ENCODE measurements at regions not wholly inside any gene's neighbourhood (a gene's known extent, or its start where the extent isn't known, plus 50 kb on each side); places are given as distances from the start of the nearest gene placed in this dataset.
"Not testable (repeated sequence)": the region's sequence is repeated elsewhere in the genome, so short reads cannot be mapped to it uniquely, and the experiment has no call there.

DNA sequence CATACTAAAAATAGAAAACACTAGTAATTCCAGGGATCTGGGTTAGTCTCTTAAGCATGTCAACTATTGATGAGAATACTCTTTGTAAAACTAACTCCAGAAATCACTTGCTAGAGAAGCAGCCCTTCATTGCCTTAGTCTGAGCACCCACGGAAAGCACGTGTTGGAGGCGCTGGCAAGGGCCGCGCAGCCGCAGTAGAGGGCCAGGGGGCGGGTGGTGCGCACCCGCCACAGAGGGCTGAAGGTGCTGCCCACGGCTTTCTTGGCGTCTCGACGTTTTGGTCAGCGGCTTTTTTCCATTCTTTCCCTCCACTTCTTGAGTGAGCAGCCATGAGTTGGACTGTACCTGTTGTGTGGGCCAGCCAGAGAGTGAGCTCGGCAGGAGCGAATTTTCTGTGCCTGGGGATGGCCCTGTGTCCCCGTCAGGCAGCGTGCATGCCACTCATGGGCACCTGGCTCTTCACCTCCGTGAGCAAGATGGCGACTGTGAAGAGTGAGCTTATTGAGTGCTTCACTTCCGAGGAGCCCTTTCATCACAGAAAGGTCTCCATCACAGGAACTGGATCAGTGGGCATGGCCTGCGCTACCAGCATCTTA, 68.4 kb upstream of the PPM1H start:
- Histone ChIP-seq H3K4me1 (ENCODE audit: control insufficient read depth in 5 of 5, insufficient read depth in 5 of 5, low read length in 5 of 5) (no peaks in the 10 kb centered on the region), H3K9ac (ENCODE audit: insufficient read depth in 1 of 2, low read length in 2 of 2) (no peak overlapping the region), H3K4me3 (no peak overlapping the region), H3K27ac (ENCODE audit: low read depth in 1 of 2, low read length in 1 of 2) (no peak overlapping the region), H3K36me3 (ENCODE audit: control insufficient read depth in 4 of 4, insufficient read depth in 4 of 4, low read length in 4 of 4) (no peaks in the 10 kb centered on the region), H3K27me3 (ENCODE audit: control insufficient read depth in 3 of 3, insufficient read depth in 3 of 3, low read length in 2 of 3) (no peaks in the 10 kb centered on the region), H3K9me3 (ENCODE audit: control insufficient read depth in 4 of 4, insufficient read depth in 3 of 4, low read length in 3 of 4) (peaks cover 0 to 4% (median 0%) of the 10 kb centered on the region in 4 donors)
- DNase-seq (no peak), ATAC-seq (ENCODE audit: insufficient read depth, low FRiP score) (no peak)
- 95 to 97% methylated on average over 20 to 22 of the region's 22 CpGs for WGBS, 2 donors
- TF ChIP-seq, protein P1, sequence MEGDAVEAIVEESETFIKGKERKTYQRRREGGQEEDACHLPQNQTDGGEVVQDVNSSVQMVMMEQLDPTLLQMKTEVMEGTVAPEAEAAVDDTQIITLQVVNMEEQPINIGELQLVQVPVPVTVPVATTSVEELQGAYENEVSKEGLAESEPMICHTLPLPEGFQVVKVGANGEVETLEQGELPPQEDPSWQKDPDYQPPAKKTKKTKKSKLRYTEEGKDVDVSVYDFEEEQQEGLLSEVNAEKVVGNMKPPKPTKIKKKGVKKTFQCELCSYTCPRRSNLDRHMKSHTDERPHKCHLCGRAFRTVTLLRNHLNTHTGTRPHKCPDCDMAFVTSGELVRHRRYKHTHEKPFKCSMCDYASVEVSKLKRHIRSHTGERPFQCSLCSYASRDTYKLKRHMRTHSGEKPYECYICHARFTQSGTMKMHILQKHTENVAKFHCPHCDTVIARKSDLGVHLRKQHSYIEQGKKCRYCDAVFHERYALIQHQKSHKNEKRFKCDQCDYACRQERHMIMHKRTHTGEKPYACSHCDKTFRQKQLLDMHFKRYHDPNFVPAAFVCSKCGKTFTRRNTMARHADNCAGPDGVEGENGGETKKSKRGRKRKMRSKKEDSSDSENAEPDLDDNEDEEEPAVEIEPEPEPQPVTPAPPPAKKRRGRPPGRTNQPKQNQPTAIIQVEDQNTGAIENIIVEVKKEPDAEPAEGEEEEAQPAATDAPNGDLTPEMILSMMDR (IDR thresholded peaks at IDR 0.05; ENCODE audit: control extremely low read depth, extremely low read depth), result no peak

DNA sequence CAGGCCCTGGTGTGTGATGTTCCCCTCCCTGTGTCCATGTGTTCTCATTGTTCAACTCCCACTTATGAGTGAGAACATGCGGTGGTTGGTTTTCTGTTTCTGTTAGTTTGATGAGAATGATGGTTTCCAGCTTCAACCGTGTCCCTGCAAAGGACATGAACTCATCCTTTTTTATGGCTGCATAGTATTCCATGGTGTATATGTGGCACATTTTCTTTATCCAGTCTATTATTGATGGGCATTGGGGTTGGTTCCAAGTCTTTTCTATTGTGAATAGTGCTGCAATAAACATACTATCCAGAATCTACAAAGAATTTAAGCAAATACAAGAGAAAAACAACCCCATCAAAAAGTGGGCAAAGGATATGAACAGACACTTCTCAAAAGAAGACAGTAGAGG, 67.1 kb upstream of the PPM1H start:
- ATAC-seq (ENCODE audit: insufficient read depth, low FRiP score); H3K9me3 ChIP-seq (ENCODE audit: control insufficient read depth in 4 of 4, insufficient read depth in 3 of 4, low read length in 3 of 4); H3K4me1 ChIP-seq (ENCODE audit: control insufficient read depth in 5 of 5, insufficient read depth in 5 of 5, low read length in 5 of 5); H3K27ac ChIP-seq (ENCODE audit: low read depth in 1 of 2, low read length in 1 of 2); H3K36me3 ChIP-seq (ENCODE audit: control insufficient read depth in 4 of 4, insufficient read depth in 4 of 4, low read length in 4 of 4); H3K27me3 ChIP-seq (ENCODE audit: control insufficient read depth in 3 of 3, insufficient read depth in 3 of 3, low read length in 2 of 3); H3K9ac ChIP-seq (ENCODE audit: insufficient read depth in 1 of 2, low read length in 2 of 2); H3K4me3 ChIP-seq; DNase-seq: not testable (repeated sequence)
- 47 to 50% methylated on average over 2 of the region's 2 CpGs for WGBS, 2 donors

DNA sequence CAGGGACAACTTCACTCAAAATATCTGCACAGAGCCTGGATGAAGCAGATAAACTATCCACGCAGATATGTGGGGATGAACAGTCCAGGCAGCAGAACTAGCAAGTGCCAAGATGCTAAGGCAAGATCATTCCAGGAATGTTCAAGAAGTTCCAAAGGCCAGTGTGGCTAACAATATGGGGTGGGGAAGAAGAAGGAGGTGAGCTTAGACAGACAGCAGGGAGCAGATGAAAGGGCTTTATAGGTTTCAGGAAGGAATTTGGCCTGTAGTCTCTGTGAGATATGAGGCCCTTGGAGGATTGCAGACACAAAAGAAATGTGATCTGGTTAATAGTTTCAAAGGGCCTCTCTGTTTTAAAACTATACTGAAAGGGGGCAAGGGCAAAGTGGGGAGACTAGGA, 63.5 kb upstream of the PPM1H start:
- H3K36me3 ChIP-seq (ENCODE audit: control insufficient read depth in 4 of 4, insufficient read depth in 4 of 4, low read length in 4 of 4), result no peaks in the 10 kb centered on the region
- no peaks in the 10 kb centered on the region for H3K27me3 ChIP-seq (ENCODE audit: control insufficient read depth in 3 of 3, insufficient read depth in 3 of 3, low read length in 2 of 3)
- H3K27ac ChIP-seq (ENCODE audit: low read depth in 1 of 2, low read length in 1 of 2), result no peak overlapping the region
- H3K4me1 ChIP-seq (ENCODE audit: control insufficient read depth in 5 of 5, insufficient read depth in 5 of 5, low read length in 5 of 5), result no peaks in the 10 kb centered on the region
- H3K4me3 ChIP-seq, result no peak overlapping the region
- no peak overlapping the region for H3K9ac ChIP-seq (ENCODE audit: insufficient read depth in 1 of 2, low read length in 2 of 2)
- H3K9me3 ChIP-seq (ENCODE audit: control insufficient read depth in 4 of 4, insufficient read depth in 3 of 4, low read length in 3 of 4), result peaks cover 0 to 4% (median 0%) of the 10 kb centered on the region in 4 donors
- TF ChIP-seq, protein P1 (IDR thresholded peaks at IDR 0.05; ENCODE audit: control extremely low read depth, extremely low read depth), result no peak
- WGBS, 2 donors, result 94 to 100% methylated on average over 1 of the region's 1 CpG
- DNase-seq, result no peak
- ATAC-seq (ENCODE audit: insufficient read depth, low FRiP score), result no peak

DNA sequence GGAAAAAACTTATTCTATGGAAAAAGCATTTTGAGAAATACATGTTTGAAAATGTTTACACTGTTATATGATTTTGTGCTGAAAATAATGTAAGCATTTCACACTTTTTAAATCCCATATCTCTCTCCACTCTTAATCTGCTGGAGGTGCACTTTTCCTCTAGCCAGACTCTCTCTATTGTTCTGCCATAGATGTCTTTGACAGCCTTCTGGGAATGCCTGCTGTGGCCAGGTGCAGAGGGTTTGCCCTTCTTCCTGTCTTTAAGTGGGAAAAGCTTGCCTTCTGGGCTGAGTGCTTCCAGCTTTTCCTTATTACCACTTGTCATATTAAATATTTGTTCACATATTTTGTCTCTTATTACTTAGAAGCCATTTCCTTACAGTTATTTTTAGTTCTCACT, 60.1 kb upstream of the PPM1H start:
- H3K4me3 ChIP-seq, result no peak overlapping the region

More for the DNA sequence above, 60.1 kb upstream of the PPM1H start:
- Histone ChIP-seq H3K36me3 (ENCODE audit: control insufficient read depth in 4 of 4, insufficient read depth in 4 of 4, low read length in 4 of 4) (no peaks in the 10 kb centered on the region), H3K9ac (ENCODE audit: insufficient read depth in 1 of 2, low read length in 2 of 2) (no peak overlapping the region), H3K4me1 (ENCODE audit: control insufficient read depth in 5 of 5, insufficient read depth in 5 of 5, low read length in 5 of 5) (no peaks in the 10 kb centered on the region), H3K27me3 (ENCODE audit: control insufficient read depth in 3 of 3, insufficient read depth in 3 of 3, low read length in 2 of 3) (no peaks in the 10 kb centered on the region), H3K9me3 (ENCODE audit: control insufficient read depth in 4 of 4, insufficient read depth in 3 of 4, low read length in 3 of 4) (peaks cover 0 to under 1% (median 0%) of the 10 kb centered on the region in 4 donors), H3K27ac (ENCODE audit: low read depth in 1 of 2, low read length in 1 of 2) (no peak overlapping the region)
- TF ChIP-seq, protein P1 (IDR thresholded peaks at IDR 0.05; ENCODE audit: control extremely low read depth, extremely low read depth), result no peak
- ATAC-seq (ENCODE audit: insufficient read depth, low FRiP score) (no peak), DNase-seq (no peak)
